ENCODE measurements at regions not wholly inside any gene's neighbourhood (a gene's known extent, or its start where the extent isn't known, plus 50 kb on each side); places are given as distances from the start of the nearest gene placed in this dataset.

DNA sequence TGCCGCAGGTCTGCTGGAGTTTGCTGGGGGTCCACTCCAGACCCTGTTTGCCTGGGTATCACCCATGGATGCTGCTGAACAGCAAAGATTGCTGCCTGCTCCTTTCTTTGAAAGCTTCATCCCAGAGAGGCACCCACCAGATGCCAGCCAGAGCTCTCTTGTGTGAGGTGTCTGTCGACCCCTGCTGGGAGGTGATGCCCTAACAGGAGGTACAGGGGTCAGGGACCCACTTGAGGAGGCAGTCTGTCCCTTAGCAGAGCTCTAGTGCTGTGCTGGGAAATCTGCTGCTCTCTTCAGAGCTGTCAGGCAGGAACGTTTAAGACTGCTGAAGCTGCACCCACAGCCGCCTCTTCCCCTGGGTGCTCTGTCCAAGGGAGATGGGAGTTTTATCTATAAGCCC, 162.7 kb downstream of the NAF1 start:
- Histone ChIP-seq H3K9me3 (ENCODE audit: low read length) (no peaks in the 10 kb centered on the region), H3F3A (ENCODE audit: low read length, unreplicated experiment) (no peaks in the 10 kb centered on the region), H3K9ac (ENCODE audit: low read length) (no peak overlapping the region), H3K27ac (ENCODE audit: low read length) (no peak overlapping the region), H3K9me2 (replicated peaks; ENCODE audit: low read length) (no peaks in the 10 kb centered on the region), H3K79me2 (ENCODE audit: low read length) (no peaks in the 10 kb centered on the region), H3K27me3 (ENCODE audit: low read length) (no peaks in the 10 kb centered on the region), H3K4me2 (ENCODE audit: low read length) (no peak overlapping the region), H3K4me1 (ENCODE audit: insufficient read depth, low read length) (no peaks in the 10 kb centered on the region), H4K20me1 (ENCODE audit: low read length) (no peaks in the 10 kb centered on the region), H3K36me3 (ENCODE audit: low read depth, low read length) (no peaks in the 10 kb centered on the region), H3K4me3 (ENCODE audit: low read length) (no peak overlapping the region), H2AFZ (ENCODE audit: low read length) (no peak overlapping the region)
- no TSS peak for BruUV-seq (replicated peaks)
- CTCF ChIA-PET, result no interaction called here
- POLR2A ChIA-PET (ENCODE audit: unreplicated experiment), result no interaction called here
- DNase-seq (no peak), ATAC-seq (no peak)
- no peak for TF ChIP-seq EZH2 (IDR thresholded peaks at IDR 0.05; ENCODE audit: low read length, unreplicated experiment)
- TF ChIP-seq, protein P1, sequence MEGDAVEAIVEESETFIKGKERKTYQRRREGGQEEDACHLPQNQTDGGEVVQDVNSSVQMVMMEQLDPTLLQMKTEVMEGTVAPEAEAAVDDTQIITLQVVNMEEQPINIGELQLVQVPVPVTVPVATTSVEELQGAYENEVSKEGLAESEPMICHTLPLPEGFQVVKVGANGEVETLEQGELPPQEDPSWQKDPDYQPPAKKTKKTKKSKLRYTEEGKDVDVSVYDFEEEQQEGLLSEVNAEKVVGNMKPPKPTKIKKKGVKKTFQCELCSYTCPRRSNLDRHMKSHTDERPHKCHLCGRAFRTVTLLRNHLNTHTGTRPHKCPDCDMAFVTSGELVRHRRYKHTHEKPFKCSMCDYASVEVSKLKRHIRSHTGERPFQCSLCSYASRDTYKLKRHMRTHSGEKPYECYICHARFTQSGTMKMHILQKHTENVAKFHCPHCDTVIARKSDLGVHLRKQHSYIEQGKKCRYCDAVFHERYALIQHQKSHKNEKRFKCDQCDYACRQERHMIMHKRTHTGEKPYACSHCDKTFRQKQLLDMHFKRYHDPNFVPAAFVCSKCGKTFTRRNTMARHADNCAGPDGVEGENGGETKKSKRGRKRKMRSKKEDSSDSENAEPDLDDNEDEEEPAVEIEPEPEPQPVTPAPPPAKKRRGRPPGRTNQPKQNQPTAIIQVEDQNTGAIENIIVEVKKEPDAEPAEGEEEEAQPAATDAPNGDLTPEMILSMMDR (conservative IDR thresholded peaks at IDR 0.05; ENCODE audit: low read depth, low read length), result no peak
- no peak for TF ChIP-seq EZH2phosphoT487 (IDR thresholded peaks at IDR 0.05; ENCODE audit: borderline replicate concordance, low read length)
- intact Hi-C loops (cut with micrococcal nuclease), result no loop called here

DNA sequence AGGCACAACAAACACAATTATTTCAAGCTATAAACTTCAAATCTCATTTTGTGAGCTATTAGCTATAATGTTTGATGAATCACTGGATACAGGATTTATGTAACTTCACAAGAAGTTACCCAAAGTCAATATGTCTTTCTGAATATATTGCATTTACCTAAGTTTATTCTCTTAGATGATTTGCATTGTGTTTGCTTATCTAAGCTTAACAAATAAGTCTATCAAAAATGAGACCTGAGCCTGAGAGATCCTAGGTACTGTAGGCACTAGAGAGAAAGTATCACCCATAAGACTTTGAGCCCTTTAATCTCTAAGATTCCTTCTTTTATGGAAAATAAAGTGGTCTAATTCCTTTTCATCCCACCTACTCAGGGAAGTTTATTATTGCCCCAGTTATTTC, 178.2 kb downstream of the NAF1 start:
- CTCF ChIA-PET, result no interaction called here
- Histone ChIP-seq H4K20me1 (ENCODE audit: low read length) (no peaks in the 10 kb centered on the region), H3K9me2 (replicated peaks; ENCODE audit: low read length) (no peaks in the 10 kb centered on the region), H2AFZ (ENCODE audit: low read length) (no peak overlapping the region), H3K36me3 (ENCODE audit: low read depth, low read length) (no peaks in the 10 kb centered on the region), H3K4me3 (ENCODE audit: low read length) (no peak overlapping the region), H3K4me1 (ENCODE audit: insufficient read depth, low read length) (no peaks in the 10 kb centered on the region), H3K9me3 (ENCODE audit: low read length) (no peaks in the 10 kb centered on the region), H3F3A (ENCODE audit: low read length, unreplicated experiment) (no peaks in the 10 kb centered on the region), H3K27me3 (ENCODE audit: low read length) (no peaks in the 10 kb centered on the region), H3K27ac (ENCODE audit: low read length) (no peak overlapping the region), H3K79me2 (ENCODE audit: low read length) (no peaks in the 10 kb centered on the region), H3K9ac (ENCODE audit: low read length) (no peak overlapping the region), H3K4me2 (ENCODE audit: low read length) (no peak overlapping the region)
- BruUV-seq (replicated peaks), result no TSS peak
- ATAC-seq, result no peak
- POLR2A ChIA-PET (ENCODE audit: unreplicated experiment), result no interaction called here
- TF ChIP-seq, protein P1 (conservative IDR thresholded peaks at IDR 0.05; ENCODE audit: low read depth, low read length), result no peak
- TF ChIP-seq EZH2phosphoT487 (IDR thresholded peaks at IDR 0.05; ENCODE audit: borderline replicate concordance, low read length) (no peak), EZH2 (IDR thresholded peaks at IDR 0.05; ENCODE audit: low read length, unreplicated experiment) (no peak)
- intact Hi-C loops (cut with micrococcal nuclease), result no loop called here
- no peak for DNase-seq

DNA sequence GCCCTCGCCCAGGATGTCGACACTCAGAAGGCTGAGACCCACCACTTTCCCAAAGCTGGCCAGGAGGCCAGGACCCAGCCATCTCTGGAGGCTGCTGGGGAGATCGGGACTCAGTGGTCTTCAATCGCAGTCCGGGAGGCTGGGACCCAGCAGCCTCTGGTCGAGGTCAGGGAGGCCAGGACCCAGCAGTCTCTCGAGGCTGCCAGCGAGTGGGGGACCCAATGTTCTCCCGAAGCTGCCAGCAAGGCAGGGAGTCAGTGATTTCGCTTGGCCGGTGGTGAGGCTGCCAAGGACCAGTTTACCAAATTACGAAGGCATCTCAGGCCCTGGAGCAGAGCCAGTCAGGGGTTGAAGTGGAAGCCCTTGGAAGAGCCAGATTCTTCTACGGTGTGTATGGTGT, 181.6 kb downstream of the NAF1 start:
- BruUV-seq (replicated peaks), result no TSS peak
- H3K4me3 ChIP-seq (ENCODE audit: low read length), result no peak overlapping the region
- ATAC-seq (no peak), DNase-seq (no peak)
- ChIA-PET CTCF (no interaction called here), POLR2A (ENCODE audit: unreplicated experiment) (no interaction called here)
- TF ChIP-seq EZH2 (IDR thresholded peaks at IDR 0.05; ENCODE audit: low read length, unreplicated experiment) (no peak), EZH2phosphoT487 (IDR thresholded peaks at IDR 0.05; ENCODE audit: borderline replicate concordance, low read length) (no peak)
- TF ChIP-seq, protein P1 (conservative IDR thresholded peaks at IDR 0.05; ENCODE audit: low read depth, low read length), result no peak
- H3K36me3 ChIP-seq (ENCODE audit: low read depth, low read length), result no peaks in the 10 kb centered on the region
- no peak overlapping the region for H3K4me2 ChIP-seq (ENCODE audit: low read length)
- H4K20me1 ChIP-seq (ENCODE audit: low read length), result no peaks in the 10 kb centered on the region
- no peaks in the 10 kb centered on the region for H3F3A ChIP-seq (ENCODE audit: low read length, unreplicated experiment)
- no peaks in the 10 kb centered on the region for H3K9me3 ChIP-seq (ENCODE audit: low read length)
- H3K79me2 ChIP-seq (ENCODE audit: low read length), result no peaks in the 10 kb centered on the region
- no peak overlapping the region for H3K27ac ChIP-seq (ENCODE audit: low read length)
- H3K9me2 ChIP-seq (replicated peaks; ENCODE audit: low read length), result no peaks in the 10 kb centered on the region
- H3K9ac ChIP-seq (ENCODE audit: low read length), result no peak overlapping the region
- H2AFZ ChIP-seq (ENCODE audit: low read length), result no peak overlapping the region
- H3K27me3 ChIP-seq (ENCODE audit: low read length), result no peaks in the 10 kb centered on the region
- intact Hi-C loops (cut with micrococcal nuclease), result no loop called here
- no peaks in the 10 kb centered on the region for H3K4me1 ChIP-seq (ENCODE audit: insufficient read depth, low read length)

Measured in PC-3 (cell line).